ENCODE measurements at regions not wholly inside any gene's neighbourhood (a gene's known extent, or its start where the extent isn't known, plus 50 kb on each side); places are given as distances from the start of the nearest gene placed in this dataset.

GRCh38 chr5:92841604-92842155, 739.3 kb downstream of the NR2F1-AS1 start:
- TF ChIP-seq CTCF (IDR thresholded peaks at IDR 0.05): no peak
- TF ChIP-seq POLR2A (IDR thresholded peaks at IDR 0.05): no peak
